ENCODE measurements at regions not wholly inside any gene's neighbourhood (a gene's known extent, or its start where the extent isn't known, plus 50 kb on each side); places are given as distances from the start of the nearest gene placed in this dataset.

GRCh38 chr5:125720721-125721120 lies 702.5 kb upstream of the GRAMD2B start:
- Histone ChIP-seq H3K9me3 (no peaks in the 10 kb centered on the region), H3K4me1 (no peaks in the 10 kb centered on the region), H3K36me3 (no peaks in the 10 kb centered on the region), H3K27me3 (no peaks in the 10 kb centered on the region), H3K4me3 (replicated peaks in 1 of 3) (no peak overlapping the region), H3K27ac (no peak overlapping the region)
- no peak for TF ChIP-seq CTCF (IDR thresholded peaks at IDR 0.05)
- 95 to 97% methylated on average over 1 of the region's 1 CpG for WGBS, 2 donors
- intact Hi-C loops (cut with DNase I) = no loop called here
- DNase-seq = no peak

- no peak for TF ChIP-seq POLR2A (IDR thresholded peaks at IDR 0.05)
- TF ChIP-seq CTCF (IDR thresholded peaks at IDR 0.05) = no peak
- WGBS, 2 donors = 94 to 97% methylated on average over 1 of the region's 1 CpG
- intact Hi-C loops (cut with DNase I) = no loop called here
Observed at GRCh38 chr5:125722550-125722949, 700.7 kb upstream of the GRAMD2B start.

GRCh38 chr5:125725691-125726090 lies 697.5 kb upstream of the GRAMD2B start:
- peak in 1 of 2 donors; percentile 4 for DNase-seq
- no peaks in the 10 kb centered on the region for H3K27me3 ChIP-seq
- H3K4me3 ChIP-seq (replicated peaks in 1 of 3) = no peak overlapping the region
- H3K36me3 ChIP-seq = no peaks in the 10 kb centered on the region
- TF ChIP-seq CTCF (IDR thresholded peaks at IDR 0.05) (no peak), POLR2A (IDR thresholded peaks at IDR 0.05) (no peak)
- H3K4me1 ChIP-seq = no peaks in the 10 kb centered on the region
- intact Hi-C loops (cut with DNase I) = no loop called here
- H3K27ac ChIP-seq = no peak overlapping the region
- 27 to 41% methylated on average over 4 of the region's 4 CpGs for WGBS, 2 donors
- no peaks in the 10 kb centered on the region for H3K9me3 ChIP-seq

More at GRCh38 chr5:125722550-125722949, 700.7 kb upstream of the GRAMD2B start:
- Histone ChIP-seq H3K4me1 (no peaks in the 10 kb centered on the region), H3K4me3 (replicated peaks in 1 of 3) (no peak overlapping the region), H3K36me3 (no peaks in the 10 kb centered on the region), H3K27ac (no peak overlapping the region), H3K27me3 (no peaks in the 10 kb centered on the region), H3K9me3 (no peaks in the 10 kb centered on the region)
- no peak for DNase-seq

GRCh38 chr5:125743939-125744338 lies 679.3 kb upstream of the GRAMD2B start:
- Histone ChIP-seq H3K4me3 (replicated peaks in 1 of 3) (no peak overlapping the region), H3K27me3 (no peaks in the 10 kb centered on the region), H3K4me1 (no peaks in the 10 kb centered on the region), H3K36me3 (no peaks in the 10 kb centered on the region), H3K9me3 (no peaks in the 10 kb centered on the region), H3K27ac (no peak overlapping the region)
- WGBS, 2 donors = 96 to 97% methylated on average over 3 of the region's 3 CpGs
- no peak for DNase-seq
- TF ChIP-seq POLR2A (IDR thresholded peaks at IDR 0.05) (no peak), CTCF (IDR thresholded peaks at IDR 0.05) (no peak)
- intact Hi-C loops (cut with DNase I) = no loop called here

GRCh38 chr5:125746917-125747316 lies 676.3 kb upstream of the GRAMD2B start:
- no peaks in the 10 kb centered on the region for H3K36me3 ChIP-seq
- no peak overlapping the region for H3K4me3 ChIP-seq (replicated peaks in 1 of 3)
- intact Hi-C loops (cut with DNase I) = no loop called here
- WGBS, 2 donors = 94% methylated on average over 1 of the region's 1 CpG
- no peak overlapping the region for H3K27ac ChIP-seq
- DNase-seq = no peak
- no peaks in the 10 kb centered on the region for H3K4me1 ChIP-seq
- TF ChIP-seq POLR2A (IDR thresholded peaks at IDR 0.05) = no peak
- no peak for TF ChIP-seq CTCF (IDR thresholded peaks at IDR 0.05)
- H3K27me3 ChIP-seq = no peaks in the 10 kb centered on the region
- no peaks in the 10 kb centered on the region for H3K9me3 ChIP-seq
